ENCODE measurements at regions not wholly inside any gene's neighbourhood (a gene's known extent, or its start where the extent isn't known, plus 50 kb on each side); places are given as distances from the start of the nearest gene placed in this dataset.

- no peak overlapping the region for H3K27ac ChIP-seq
- TF ChIP-seq ZFX (IDR thresholded peaks at IDR 0.05): no peak
- no peak for TF ChIP-seq CTCF (conservative IDR thresholded peaks at IDR 0.05)
Observed at GRCh38 chr9:21670374-21670773, 132.1 kb upstream of the MTAP start.

GRCh38 chr9:21672140-21672539, 130.3 kb upstream of the MTAP start:
- TF ChIP-seq CTCF (conservative IDR thresholded peaks at IDR 0.05): no peak
- TF ChIP-seq ZFX (IDR thresholded peaks at IDR 0.05): no peak
- H3K27ac ChIP-seq: no peak overlapping the region

- no peak overlapping the region for H3K27ac ChIP-seq
- TF ChIP-seq ZFX (IDR thresholded peaks at IDR 0.05): no peak
- TF ChIP-seq CTCF (conservative IDR thresholded peaks at IDR 0.05): no peak
Observed at GRCh38 chr9:21672761-21673160, 129.7 kb upstream of the MTAP start.

GRCh38 chr9:21674894-21675293, 127.5 kb upstream of the MTAP start:
- TF ChIP-seq CTCF (conservative IDR thresholded peaks at IDR 0.05) (no peak), ZFX (IDR thresholded peaks at IDR 0.05) (no peak)

GRCh38 chr9:21677387-21677786, 125.0 kb upstream of the MTAP start:
- TF ChIP-seq ZFX (IDR thresholded peaks at IDR 0.05): no peak
- no peak for TF ChIP-seq CTCF (conservative IDR thresholded peaks at IDR 0.05)
- no peak overlapping the region for H3K27ac ChIP-seq

More at GRCh38 chr9:21674894-21675293, 127.5 kb upstream of the MTAP start:
- no peak overlapping the region for H3K27ac ChIP-seq

GRCh38 chr9:21677834-21678233, 124.6 kb upstream of the MTAP start:
- H3K27ac ChIP-seq: no peak overlapping the region
- no peak for TF ChIP-seq CTCF (conservative IDR thresholded peaks at IDR 0.05)
- no peak for TF ChIP-seq ZFX (IDR thresholded peaks at IDR 0.05)

- no peak for TF ChIP-seq CTCF (conservative IDR thresholded peaks at IDR 0.05)
- TF ChIP-seq ZFX (IDR thresholded peaks at IDR 0.05): no peak
- no peak overlapping the region for H3K27ac ChIP-seq
Observed at GRCh38 chr9:21679432-21679831, 123.0 kb upstream of the MTAP start.
